Stimulated activated effector memory CD8-positive, alpha-beta T cell treated with anti-CD3 and anti-CD28 coated beads, Interleukin-12 subunit alpha, Interleukin-12 subunit beta, amount 100 ng/mL, for 72 hours (primary cell): ENCODE measurements at regions not wholly inside any gene's neighbourhood (a gene's known extent, or its start where the extent isn't known, plus 50 kb on each side); places are given as distances from the start of the nearest gene placed in this dataset.

Experiments used
- ATAC-seq: fragments of 150-1000 bp; cut with Tn5 transposase; 2 replicates; pipeline ENCODE4 v1.10.0; 2021
- DNase-seq, 2 donors: peaks; one replicate each; pipeline ENCODE4 v3.0.0; 2021 to 2022; ENCODE audit warnings: low spot score in 2 of 2
- H3K27ac Mint-ChIP-seq: one replicate; pipeline ENCODE4 v1.8.0; 2022; ENCODE audit warnings: mild to moderate bottlenecking, mixed read lengths
- H3K36me3 Mint-ChIP-seq: one replicate; pipeline ENCODE4 v1.8.0; 2022; ENCODE audit warnings: mild to moderate bottlenecking, mixed read lengths
- H3K4me1 Mint-ChIP-seq: one replicate; pipeline ENCODE4 v1.8.0; 2022; ENCODE audit warnings: mixed read lengths
- H3K4me3 Mint-ChIP-seq: one replicate; pipeline ENCODE4 v1.8.0; 2022; ENCODE audit warnings: mild to moderate bottlenecking, mixed read lengths
- H3K9me3 Mint-ChIP-seq: one replicate; pipeline ENCODE4 v1.8.0; 2022; ENCODE audit warnings: mixed read lengths

DNA sequence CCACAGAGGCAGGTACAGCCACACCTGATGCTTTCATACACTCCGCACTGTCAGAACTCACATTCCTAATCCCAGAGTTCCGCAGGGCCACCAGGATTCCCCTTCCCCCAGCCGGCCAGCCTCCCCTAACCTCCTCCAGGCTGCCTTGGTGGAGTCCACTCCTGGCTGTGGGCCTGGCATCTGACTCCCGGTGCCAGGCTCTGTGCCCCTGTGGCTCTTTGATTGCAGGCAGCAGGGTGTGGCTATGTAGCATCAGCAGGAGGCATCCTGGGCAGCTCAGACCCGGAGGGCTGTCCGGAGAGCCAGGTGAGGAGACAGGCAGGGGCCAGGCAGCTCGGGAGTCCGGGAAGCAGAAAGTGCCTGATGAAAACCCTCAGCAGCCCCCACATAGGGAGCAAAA is 1432.9 kb downstream of the BRD1 start:
- Mint-ChIP-seq H3K36me3 (no peaks in the 10 kb centered on the region), H3K4me3 (no peak overlapping the region), H3K4me1 (no peaks in the 10 kb centered on the region), H3K9me3 (no peaks in the 10 kb centered on the region), H3K27ac (no peak overlapping the region)
- ATAC-seq (no peak), DNase-seq (no peak)

DNA sequence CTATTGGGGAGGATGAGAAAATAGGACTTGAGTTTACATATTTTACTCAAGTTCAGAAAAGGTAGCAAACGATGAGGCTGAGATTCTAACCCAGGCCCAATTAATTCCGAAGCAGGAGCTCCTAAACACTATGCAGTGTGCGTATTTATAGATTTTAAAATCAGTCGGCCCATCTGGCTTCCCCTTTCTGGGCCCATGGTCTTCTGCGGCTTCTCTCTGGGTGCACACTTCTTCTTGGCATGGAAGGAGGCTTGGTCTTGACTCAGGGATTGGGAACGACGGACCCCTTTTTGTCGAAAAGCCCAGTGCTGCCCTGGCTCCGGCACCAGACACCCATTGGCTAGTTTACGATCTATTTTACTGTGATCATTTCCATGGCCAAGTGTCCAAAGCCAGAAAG is 1433.8 kb downstream of the BRD1 start:
- no peaks in the 10 kb centered on the region for H3K36me3 Mint-ChIP-seq
- ATAC-seq, result no peak

DNA sequence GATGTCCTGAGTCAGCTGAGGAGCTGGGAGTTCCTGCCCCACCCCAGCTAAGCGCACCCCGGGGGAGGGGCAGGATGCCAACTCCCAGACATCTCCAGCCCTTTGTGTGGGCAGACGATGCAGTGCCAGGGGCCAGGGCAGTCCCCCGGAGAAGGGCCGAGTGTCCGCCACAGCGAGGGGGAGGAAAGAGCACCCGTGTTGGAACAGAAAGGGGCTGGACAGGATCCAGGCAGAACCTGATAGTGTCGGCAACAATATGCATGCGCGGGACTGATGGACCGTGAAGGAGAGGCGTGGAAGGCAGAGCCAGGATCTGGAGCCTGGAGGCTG is 1434.7 kb downstream of the BRD1 start:
- Mint-ChIP-seq H3K27ac (no peak overlapping the region), H3K4me3 (no peak overlapping the region), H3K9me3 (no peaks in the 10 kb centered on the region), H3K36me3 (no peaks in the 10 kb centered on the region), H3K4me1 (no peaks in the 10 kb centered on the region)
- DNase-seq, result no peak
- ATAC-seq, result no peak

More for the DNA sequence above, 1433.8 kb downstream of the BRD1 start:
- Mint-ChIP-seq H3K4me3 (no peak overlapping the region), H3K27ac (no peak overlapping the region), H3K4me1 (no peaks in the 10 kb centered on the region), H3K9me3 (no peaks in the 10 kb centered on the region)
- no peak for DNase-seq

DNA sequence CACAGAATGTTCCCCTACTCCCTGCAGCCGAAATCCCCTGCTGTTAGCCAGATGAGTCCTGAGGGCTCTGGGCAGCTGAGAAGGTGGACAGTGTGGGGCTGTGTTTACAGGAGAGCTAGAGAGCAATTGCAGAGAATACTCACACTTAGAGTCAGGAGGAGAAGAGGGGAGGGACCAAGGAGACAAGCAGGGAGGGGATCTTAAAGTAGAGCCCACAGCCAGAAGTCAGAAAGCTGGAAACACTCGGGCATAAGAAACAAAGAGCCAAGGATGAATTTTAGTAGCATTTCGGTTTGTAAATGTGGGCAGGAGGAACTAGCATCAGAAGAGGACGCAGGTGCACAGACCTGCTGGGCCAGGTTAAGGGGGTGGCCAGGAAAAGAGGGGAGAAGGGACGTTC is 1435.9 kb downstream of the BRD1 start:
- H3K27ac Mint-ChIP-seq, result no peak overlapping the region
- H3K9me3 Mint-ChIP-seq, result no peaks in the 10 kb centered on the region
- ATAC-seq (no peak), DNase-seq (no peak)
- no peak overlapping the region for H3K4me3 Mint-ChIP-seq
- H3K4me1 Mint-ChIP-seq, result no peaks in the 10 kb centered on the region
- no peaks in the 10 kb centered on the region for H3K36me3 Mint-ChIP-seq

DNA sequence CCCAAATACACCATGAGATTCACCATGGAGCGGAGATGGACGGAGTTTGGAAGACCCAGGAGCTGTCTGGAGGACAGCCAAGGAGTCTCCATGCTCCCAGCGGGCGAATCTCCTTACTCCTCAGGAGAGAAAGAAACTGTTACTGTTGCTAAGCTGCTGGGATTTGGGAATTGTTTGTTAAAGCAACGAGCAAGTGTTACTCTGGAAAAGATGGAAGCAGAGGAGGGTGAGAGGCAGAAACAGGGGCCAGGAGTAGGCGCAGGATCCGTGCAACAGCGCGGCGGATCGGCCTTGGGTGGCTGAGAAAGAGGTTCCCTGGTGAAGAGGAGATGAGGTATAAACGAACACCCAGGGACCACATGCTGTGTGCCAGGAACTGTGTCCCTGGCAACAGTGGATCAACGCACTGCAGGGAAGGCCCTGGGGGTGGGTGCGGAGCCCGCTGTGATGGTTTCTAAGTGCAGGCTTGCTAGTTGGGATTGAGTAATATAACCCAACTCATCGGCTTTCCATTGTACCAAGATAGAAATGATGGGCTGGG is 1436.4 kb downstream of the BRD1 start:
- Mint-ChIP-seq H3K9me3 (no peaks in the 10 kb centered on the region), H3K4me1 (no peaks in the 10 kb centered on the region), H3K27ac (no peak overlapping the region), H3K4me3 (no peak overlapping the region), H3K36me3 (no peaks in the 10 kb centered on the region)
- DNase-seq, result no peak
- ATAC-seq, result no peak

DNA sequence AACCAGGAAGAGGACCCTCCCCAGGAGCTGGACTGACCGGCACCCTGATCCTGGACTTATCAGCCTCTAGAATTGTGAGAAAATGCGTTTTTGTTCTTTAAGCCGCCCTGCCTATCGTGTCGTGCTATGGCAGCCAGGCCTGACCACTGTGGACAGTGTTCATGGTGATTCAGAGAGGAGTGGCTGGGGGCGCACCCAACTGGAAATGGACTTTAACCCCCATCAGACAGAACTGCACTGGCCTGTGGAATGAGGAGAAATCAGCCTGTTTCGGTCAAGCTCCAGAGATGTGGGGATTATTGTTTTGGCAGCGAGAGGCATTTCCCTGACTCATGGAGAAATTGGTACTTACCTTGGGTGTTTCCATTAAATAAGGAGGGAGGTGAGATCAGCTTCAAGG is 1437.8 kb downstream of the BRD1 start:
- Mint-ChIP-seq H3K36me3 (no peaks in the 10 kb centered on the region), H3K9me3 (peaks cover 7% of the 10 kb centered on the region), H3K27ac (no peak overlapping the region), H3K4me3 (no peak overlapping the region), H3K4me1 (no peaks in the 10 kb centered on the region)
- no peak for ATAC-seq
- no peak for DNase-seq

DNA sequence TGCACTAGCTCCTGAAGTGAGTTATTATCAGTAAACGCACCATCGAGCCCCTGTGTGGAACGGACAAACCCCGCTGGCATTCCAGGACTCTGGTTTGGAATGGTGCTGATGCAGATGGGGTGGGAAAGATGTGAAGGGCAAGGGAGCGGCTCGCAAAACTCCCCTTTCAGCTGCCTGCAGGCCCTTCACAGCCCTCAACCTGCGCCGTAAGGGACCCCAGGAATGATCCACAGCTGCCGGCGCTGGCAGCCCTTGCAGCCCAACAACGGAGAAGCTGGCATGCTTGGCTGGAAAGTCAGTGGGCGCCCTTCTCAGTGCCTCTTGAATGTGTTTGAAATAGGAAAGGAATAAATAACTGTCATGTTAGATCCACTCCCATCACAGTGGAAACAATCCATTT is 1445.5 kb downstream of the BRD1 start:
- H3K9me3 Mint-ChIP-seq, result peaks cover 14% of the 10 kb centered on the region
- H3K4me1 Mint-ChIP-seq, result no peaks in the 10 kb centered on the region
- H3K36me3 Mint-ChIP-seq, result no peaks in the 10 kb centered on the region
- H3K27ac Mint-ChIP-seq, result no peak overlapping the region
- H3K4me3 Mint-ChIP-seq, result no peak overlapping the region
- DNase-seq, result no peak
- ATAC-seq, result no peak

DNA sequence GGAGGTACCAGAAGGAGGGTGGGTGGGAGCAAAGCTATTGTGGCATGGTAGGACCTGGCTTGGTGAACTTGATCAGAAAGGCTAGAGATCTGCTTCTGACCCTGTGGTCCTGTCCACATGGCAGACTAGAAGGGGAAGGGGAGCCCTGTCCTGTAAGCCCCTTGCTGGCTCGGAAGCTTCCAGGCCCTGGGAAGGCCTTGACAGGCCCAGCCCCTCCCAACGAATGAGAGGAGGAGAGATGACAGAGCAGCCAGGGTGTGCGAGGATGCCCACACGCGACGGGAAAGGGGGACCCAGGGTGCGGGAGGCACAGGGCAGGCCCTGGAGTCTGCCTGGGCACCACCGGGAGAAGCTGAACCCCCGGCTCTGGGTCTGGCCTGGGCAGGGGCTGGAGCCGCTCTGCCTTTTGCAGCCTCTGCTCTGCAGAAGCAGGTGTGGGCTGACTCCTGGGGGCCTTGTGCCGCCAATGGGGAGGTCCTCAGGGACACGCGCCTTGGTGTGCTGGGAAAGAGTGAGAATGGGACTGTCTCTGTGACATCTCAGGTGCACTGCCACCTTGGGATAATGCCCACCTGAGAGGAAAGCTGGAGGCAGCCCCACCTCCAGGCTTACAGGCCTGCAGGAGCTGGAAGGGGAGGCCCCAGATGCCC is 1447.5 kb downstream of the BRD1 start:
- peaks cover 9% of the 10 kb centered on the region for H3K9me3 Mint-ChIP-seq
- no peak overlapping the region for H3K27ac Mint-ChIP-seq
- no peaks in the 10 kb centered on the region for H3K4me1 Mint-ChIP-seq
- H3K36me3 Mint-ChIP-seq, result no peaks in the 10 kb centered on the region
- ATAC-seq (no peak), DNase-seq (no peak)
- H3K4me3 Mint-ChIP-seq, result no peak overlapping the region

DNA sequence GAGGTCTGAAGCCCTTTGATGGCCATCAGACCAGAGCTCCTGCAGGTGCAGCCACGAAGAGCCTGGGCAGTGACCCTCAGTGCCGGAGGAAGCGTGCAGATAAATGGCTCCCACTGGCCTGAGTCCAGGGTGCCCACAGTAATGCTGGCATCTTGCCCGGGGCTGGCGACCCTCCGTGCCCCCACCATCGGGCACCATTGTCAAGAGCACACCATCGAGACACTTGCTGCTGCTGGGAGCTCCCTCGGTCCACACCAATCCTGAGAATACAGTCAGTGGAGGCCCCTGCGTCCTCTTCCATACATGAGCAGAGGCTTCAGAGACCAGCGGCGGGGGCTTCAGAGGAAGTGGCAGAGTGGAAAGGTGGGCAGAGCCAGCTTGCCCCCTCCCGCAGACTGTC is 1448.3 kb downstream of the BRD1 start:
- H3K27ac Mint-ChIP-seq, result no peak overlapping the region
- H3K9me3 Mint-ChIP-seq, result peaks cover 4% of the 10 kb centered on the region
- ATAC-seq, result no peak

DNA sequence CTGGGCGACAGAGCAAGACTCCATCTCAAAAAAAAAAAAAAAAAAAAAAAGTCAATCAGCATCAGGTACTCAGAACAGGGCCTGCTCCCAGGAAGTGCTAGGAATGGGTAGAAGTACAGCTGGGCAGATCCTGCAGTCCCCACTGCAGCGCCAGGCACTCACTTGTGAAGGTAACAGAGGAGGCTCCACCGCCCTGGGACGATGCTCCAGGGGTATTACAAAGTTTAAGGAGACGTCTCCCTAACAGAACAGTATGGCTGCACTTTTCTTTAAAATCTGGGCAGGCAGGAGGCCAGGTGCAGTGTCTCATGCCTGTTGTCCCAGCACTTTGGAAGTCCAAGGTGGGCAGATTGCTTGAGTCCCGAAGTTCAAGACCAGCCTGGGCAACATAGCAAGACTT is 1449.0 kb downstream of the BRD1 start:
- Mint-ChIP-seq H3K27ac (no peak overlapping the region), H3K36me3 (no peaks in the 10 kb centered on the region), H3K4me3 (no peak overlapping the region), H3K9me3 (no peaks in the 10 kb centered on the region), H3K4me1 (no peaks in the 10 kb centered on the region)
- DNase-seq (no peak), ATAC-seq (no peak)

More for the DNA sequence above, 1448.3 kb downstream of the BRD1 start:
- H3K4me1 Mint-ChIP-seq, result no peaks in the 10 kb centered on the region
- no peaks in the 10 kb centered on the region for H3K36me3 Mint-ChIP-seq
- no peak for DNase-seq
- H3K4me3 Mint-ChIP-seq, result no peak overlapping the region

DNA sequence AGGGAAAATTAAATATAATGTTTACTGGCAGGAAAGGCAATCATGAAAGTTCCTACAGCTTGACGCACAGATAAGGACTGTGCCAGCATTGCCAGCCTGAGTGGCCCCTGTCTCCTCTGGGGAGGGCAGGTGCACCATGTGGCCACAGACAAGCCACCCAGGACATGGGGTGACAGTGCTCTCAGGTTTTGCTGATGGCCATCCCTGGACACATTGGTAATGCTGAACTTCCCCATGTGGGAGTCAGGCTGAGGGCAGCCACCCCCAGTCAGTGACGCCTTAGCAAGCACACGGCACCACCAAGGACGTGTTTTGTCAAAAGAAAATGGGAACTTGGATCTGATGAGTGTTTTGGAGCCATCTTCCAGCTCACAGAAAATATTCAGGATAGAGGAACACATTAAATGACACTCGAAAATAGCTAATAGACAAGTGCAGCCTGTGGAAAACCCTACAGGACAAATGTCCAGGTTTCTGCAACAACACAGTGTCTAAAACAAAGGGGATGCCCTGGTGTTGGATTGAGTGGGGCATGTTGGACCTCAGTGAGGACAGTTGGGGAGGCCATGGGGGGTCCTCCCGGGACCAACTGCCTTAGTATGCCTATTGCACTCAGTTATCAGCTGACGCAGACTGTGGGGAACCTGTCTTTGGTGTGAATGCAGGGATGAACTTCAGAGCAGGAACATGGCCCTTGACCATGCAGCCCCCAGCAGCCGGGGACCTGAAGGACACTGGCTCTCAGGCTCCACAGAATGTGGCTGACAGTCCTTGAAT is 1450.5 kb downstream of the BRD1 start:
- H3K36me3 Mint-ChIP-seq, result no peaks in the 10 kb centered on the region
- H3K4me3 Mint-ChIP-seq, result no peak overlapping the region
- ATAC-seq (no peak), DNase-seq (no peak)
- H3K9me3 Mint-ChIP-seq, result no peaks in the 10 kb centered on the region
- H3K4me1 Mint-ChIP-seq, result no peaks in the 10 kb centered on the region
- H3K27ac Mint-ChIP-seq, result no peak overlapping the region

DNA sequence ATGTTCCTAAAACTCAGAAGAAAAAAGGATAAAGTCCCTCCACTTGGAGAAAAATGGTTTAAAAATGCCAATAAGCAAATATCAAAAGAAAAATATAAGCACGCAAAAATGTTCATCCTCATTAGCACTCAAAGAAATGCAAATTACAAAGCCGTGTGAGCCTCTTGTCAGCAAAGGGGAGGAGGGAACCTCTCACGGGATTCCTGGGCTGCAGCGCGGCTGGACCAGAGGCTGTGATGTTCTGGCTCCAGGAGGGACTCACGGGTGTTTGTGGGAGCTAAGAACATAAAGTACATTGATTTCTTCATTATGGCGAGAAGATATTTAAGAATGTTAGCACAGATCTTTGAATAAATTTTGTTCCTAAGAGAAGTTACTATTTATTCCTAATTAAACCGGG is 1451.2 kb downstream of the BRD1 start:
- H3K4me3 Mint-ChIP-seq, result no peak overlapping the region
- no peak overlapping the region for H3K27ac Mint-ChIP-seq
- DNase-seq, result no peak
- no peaks in the 10 kb centered on the region for H3K36me3 Mint-ChIP-seq
- no peaks in the 10 kb centered on the region for H3K9me3 Mint-ChIP-seq
- no peaks in the 10 kb centered on the region for H3K4me1 Mint-ChIP-seq
- no peak for ATAC-seq

DNA sequence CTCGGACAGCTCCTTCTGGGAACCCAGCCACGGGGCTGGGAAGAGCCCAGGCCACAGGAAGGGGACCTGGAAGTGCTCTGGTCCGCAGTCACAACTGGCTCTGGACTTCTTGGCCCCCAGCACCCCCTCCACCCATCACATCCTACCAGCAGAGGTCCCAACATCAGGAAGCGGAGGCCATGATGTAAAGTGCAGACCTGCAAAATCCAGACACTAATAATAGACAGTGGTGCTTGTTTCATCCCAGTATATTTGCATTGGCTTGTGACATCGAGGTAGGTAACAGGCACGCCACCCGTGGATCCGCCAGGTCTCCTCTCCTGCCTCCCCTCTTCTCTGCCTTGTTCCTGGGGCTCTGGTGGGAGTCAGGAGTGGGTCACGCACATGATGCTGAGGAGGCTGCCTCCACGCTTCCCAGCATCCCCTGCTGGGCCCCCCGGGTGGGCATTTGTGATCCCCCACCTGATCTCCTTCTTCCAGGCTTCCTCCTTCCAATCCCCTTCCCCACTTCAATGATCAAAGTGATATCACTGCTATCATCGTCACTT is 1454.0 kb downstream of the BRD1 start:
- no peak for DNase-seq
- Mint-ChIP-seq H3K4me3 (no peak overlapping the region), H3K27ac (no peak overlapping the region), H3K9me3 (no peaks in the 10 kb centered on the region), H3K4me1 (no peaks in the 10 kb centered on the region), H3K36me3 (no peaks in the 10 kb centered on the region)
- no peak for ATAC-seq

DNA sequence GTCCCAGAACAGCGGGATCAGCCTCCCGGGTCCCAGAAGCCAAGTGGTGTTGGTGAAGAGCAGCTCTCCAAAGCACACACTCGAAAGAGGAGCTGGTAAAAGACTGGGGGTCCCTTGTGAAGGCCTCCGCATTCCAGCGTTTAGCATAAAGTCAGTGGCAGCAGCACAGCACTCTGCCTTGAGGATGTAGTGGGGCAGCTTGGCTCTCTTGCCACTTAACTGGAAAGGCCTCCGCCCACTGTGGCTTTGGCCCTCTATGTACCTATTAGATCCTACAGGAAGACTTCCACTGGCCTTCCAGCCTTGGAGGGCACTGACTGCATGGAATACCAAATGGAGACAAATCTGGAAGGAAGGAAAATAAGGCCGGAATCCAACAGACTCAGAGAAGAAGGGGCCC is 1455.3 kb downstream of the BRD1 start:
- Mint-ChIP-seq H3K27ac (no peak overlapping the region), H3K4me3 (no peak overlapping the region), H3K4me1 (no peaks in the 10 kb centered on the region), H3K36me3 (no peaks in the 10 kb centered on the region), H3K9me3 (no peaks in the 10 kb centered on the region)
- DNase-seq, result no peak
- no peak for ATAC-seq

DNA sequence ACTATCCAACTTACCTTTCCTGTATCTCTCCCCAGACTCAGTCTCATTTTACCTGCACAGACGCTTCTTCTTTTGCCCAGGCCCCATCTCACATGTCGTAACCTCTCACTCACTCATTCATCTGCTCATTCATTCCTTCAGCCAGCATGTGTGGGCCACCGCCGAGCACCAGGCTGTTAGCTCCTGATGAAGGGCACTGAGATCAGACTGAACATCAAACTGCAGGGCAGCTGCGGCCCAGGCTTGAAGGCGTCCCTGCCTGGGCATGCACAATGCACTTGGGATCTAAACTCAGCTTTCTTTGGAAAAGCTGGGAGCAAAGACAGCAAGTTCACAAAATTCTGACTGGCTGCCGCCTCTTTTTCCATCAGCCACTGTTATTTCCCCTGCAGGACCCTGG is 1456.3 kb downstream of the BRD1 start:
- ATAC-seq, result no peak
- Mint-ChIP-seq H3K4me3 (no peak overlapping the region), H3K27ac (no peak overlapping the region), H3K36me3 (no peaks in the 10 kb centered on the region), H3K4me1 (no peaks in the 10 kb centered on the region), H3K9me3 (no peaks in the 10 kb centered on the region)
- no peak for DNase-seq
